GM18858 (cell line): ENCODE measurements at regions not wholly inside any gene's neighbourhood (a gene's known extent, or its start where the extent isn't known, plus 50 kb on each side); places are given as distances from the start of the nearest gene placed in this dataset.
A peak's percentile ranks its signal among the peaks of the same experiment; 100 is the strongest.
"Not testable (repeated sequence)": the region's sequence is repeated elsewhere in the genome, so short reads cannot be mapped to it uniquely, and the experiment has no call there.

Experiments
- ATAC-seq: cut with Tn5 transposase; IDR thresholded peaks from one replicate; pipeline ENCODE4 v1.9.1; 2021; ENCODE audit not compliant: unreplicated experiment

DNA sequence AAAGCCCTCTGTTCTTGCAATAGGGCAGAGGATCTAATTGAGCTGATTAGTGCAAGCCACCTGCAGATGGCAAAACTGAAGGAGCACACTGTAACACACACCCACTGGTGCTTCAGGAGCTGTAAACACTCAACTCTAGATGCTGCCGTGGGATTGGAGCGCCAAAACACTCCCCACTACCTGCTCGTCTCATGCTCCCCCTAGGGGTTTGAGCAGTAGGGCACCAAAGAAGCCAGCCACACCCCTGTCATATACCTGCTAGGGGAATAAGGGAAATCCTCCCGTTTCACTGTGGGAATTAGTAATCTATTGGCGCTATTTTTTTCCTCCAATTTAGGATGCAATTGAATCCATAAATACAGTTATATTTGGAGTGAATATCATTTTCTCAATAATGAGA is 360.2 kb downstream of the GLUD2 start:
- no peak for ATAC-seq

DNA sequence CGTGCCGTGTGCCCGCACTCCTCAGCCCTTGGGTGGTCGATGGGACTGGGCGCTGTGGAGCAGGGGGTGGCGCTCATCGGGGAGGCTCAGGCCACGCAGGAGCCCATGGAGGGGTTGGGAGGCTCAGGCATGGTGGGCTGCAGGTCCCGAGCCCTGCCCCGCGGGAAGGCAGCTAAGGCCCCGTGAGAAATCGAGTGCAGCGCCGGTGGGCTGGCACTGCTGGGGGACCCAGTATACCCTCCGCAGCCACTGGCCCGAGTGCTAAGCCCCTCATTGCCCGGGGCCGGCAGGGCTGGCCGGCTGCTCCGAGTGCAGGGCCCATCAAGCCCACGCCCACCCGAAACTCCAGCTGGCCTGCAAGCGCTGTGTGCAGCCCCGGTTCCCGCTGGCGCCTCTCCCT is 384.1 kb downstream of the GLUD2 start:
- ATAC-seq, result not testable (repeated sequence)

DNA sequence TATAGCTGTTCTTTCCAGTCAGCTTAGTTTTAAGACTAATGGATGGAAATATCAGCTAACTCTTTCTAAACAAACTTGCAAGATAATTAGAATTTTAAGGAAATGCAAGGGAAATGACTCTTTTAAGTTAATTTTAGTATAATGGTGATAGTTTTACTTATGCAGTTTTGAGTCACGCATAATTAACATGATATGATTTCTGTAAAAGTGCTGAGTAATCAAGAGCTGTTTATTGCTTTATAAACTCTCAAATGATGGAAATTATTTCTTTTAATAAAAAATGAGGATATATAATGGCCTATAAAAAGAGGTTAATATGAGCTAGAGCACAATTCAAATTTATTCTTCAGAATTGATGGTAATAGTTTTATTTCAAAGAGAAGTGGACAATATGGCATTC is 385.9 kb downstream of the GLUD2 start:
- no peak for ATAC-seq

DNA sequence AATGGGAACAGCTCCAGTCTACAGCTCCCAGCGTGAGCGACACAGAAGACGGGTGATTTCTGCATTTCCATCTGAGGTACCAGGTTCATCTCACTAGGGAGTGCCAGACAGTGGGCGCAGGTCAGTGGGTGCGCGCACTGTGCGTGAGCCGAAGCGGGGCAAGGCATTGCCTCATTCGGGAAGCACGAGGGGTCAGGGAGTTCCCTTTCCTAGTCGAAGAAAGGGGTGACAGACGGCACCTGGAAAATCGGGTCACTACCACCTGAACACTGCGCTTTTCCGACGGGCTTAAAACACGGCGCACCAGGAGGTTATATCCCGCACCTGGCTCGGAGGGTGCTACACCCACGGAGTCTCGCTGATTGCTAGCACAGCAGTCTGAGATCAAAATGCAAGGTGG is 390.3 kb downstream of the GLUD2 start:
- ATAC-seq, result not testable (repeated sequence)

DNA sequence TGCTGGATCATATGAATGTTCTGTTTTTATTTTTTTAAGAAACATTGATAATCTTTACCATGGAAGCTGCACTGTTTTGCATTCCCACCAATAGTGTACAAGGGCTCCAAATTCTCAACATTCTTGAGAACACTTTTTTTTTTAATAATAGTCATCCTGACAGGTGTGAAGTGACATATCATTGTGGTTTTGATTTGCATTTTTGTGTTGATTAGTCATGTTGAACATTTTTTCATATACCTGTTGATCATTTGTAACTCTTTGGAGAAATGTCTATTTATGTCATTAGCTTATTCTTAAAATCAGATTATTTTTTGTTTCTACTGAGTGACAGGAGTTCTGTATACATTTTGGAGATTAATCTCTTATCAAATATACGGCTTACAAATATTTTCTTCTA is 408.5 kb downstream of the GLUD2 start:
- ATAC-seq, result peak; percentile 42

DNA sequence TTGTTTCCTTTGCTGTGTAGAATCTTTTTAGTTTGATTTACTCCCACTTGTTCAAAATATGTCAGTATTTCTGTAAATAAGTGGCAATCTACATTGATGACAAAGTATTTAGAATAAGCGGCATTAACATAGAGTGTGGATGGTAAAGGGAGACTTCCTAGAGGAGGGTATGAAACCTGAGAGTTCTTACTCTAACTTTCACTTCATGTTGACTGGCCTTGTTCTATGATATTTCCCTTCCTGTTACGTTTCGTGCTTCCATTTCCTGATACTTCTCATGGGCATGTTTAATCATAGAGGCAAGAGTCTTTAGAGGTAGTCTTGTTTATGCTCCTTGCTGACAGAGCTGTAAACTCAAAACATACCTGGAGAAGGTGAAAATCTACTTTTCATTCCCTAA is 408.9 kb downstream of the GLUD2 start:
- peak; percentile 92 for ATAC-seq

DNA sequence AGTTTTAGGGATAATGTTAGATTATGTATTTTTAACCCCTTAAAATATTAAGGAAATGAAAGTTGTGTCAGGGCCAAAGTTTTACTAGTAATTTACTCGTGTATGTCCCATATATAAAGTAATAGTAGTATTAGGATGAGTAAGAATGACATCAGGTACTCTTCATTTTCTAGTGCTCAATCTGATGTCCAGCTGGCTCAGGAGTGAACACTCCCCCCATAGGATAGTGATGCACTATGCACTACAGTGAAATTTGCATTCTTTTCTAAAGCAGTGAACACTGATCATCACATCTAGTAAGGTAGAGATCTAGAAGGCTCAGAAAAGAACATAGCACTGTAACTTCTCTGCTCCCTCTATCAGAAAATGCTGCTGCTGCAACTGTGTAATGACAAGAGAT is 409.7 kb downstream of the GLUD2 start:
- ATAC-seq, result no peak

DNA sequence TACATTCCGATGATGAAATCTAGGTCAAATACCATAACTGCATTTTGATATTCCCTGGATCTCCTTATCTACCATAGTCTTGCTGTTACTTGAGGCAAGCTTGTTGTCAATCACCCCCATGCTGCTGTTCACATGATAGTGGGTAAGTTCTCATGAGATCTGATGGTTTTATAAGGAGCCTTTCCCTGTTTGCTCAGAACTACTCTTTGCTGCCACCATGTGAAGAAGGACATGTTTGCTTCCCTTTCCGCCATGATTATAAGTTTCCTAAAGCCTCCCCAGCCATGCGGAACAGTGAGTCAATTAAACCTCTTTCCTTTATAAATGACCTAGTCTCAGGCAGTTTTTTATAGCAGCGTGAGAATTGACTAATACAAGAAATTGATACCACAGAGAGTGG is 432.0 kb downstream of the GLUD2 start:
- no peak for ATAC-seq

DNA sequence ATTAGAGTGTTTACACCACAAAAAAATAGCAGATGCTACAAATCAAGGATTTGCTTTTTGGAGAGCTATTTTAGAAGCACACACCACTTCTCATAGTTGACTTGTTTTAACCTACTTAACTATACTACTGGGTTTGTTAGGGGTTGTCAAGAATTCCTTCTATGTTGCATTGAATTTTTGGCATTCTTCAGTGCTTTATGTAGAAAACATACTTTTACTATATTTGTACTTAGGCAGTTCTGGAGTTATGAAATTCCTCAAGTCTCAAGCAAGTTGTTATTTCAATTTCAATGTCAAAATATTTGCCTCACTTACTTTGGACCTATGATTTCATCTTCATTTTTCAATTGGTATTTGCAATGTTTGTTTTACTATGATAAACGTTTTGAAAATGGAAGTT is 449.6 kb downstream of the GLUD2 start:
- no peak for ATAC-seq

DNA sequence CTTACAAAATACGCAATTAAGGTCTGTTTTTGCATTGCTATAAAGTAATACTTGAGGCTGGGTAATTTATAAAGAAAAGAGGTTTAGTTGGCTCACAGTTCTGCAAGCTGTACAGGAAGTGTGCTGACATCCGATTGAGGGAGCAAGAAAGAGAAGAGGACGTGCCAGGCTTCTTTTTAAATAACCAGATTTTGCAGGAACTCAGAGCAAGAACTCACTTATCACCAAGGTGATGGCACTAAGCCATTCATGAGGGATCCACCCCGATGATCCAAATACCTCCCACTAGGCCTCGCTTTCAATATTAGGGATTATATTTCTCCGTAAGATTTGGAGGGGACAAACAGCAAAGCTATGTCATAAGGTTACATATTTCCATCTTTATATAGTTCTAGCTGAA is 456.7 kb downstream of the GLUD2 start:
- ATAC-seq, result no peak

DNA sequence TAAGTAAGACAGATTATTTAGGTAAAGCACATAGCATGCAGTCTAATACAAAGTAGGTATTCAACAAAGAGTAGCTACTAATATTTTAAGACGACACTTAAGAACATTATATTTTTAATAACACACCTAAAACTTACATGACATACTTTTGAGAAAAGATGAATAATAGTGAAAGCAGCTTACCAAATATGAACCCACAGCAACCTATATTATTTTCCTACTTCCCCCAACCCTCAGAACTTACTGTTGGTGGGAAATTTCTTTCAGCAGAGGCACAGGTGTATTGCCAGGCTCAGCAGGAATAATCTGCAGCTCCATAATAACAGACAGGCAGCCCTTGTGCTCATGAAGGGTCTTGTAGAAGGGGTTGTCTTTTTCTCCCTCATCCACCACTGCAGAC is 498.9 kb downstream of the GLUD2 start:
- ATAC-seq, result no peak

DNA sequence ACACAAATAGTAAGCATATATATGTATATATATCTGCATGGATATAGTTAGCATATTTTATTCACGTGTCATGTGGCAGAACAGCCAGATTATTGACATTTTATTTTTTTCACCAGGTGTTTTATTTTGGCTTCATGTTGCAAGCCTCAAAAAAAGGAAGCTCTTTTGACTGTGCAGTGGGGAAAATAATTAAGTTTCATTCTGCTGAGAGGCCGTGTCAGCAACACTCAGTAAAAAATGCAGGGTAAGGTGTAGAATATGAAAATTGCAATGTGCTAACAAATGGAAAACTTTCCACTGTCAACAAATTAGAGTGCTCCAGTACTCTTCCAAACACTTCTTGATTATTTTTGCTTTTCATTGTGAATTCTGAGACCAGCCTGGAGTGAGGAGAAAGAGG is 511.5 kb downstream of the GLUD2 start:
- no peak for ATAC-seq

DNA sequence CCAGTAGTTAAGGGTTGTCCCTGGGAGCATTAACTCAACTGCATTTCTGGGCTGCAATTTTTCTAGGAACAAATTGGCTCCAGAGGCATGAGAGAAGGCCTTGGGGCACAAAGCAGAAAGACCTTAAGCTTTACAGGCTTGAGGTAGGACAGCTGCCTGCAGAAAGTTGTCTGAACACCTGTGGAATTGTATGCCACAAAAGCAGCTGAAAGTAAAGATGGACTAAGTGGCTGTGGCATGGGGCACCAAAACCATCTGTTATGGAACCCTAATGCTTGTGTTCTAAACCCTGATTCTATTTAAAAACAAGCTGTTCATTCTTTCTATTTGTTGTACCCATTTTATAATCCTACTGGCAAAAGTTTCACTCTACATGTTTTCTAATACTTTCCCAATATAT is 515.2 kb downstream of the GLUD2 start:
- ATAC-seq, result no peak

DNA sequence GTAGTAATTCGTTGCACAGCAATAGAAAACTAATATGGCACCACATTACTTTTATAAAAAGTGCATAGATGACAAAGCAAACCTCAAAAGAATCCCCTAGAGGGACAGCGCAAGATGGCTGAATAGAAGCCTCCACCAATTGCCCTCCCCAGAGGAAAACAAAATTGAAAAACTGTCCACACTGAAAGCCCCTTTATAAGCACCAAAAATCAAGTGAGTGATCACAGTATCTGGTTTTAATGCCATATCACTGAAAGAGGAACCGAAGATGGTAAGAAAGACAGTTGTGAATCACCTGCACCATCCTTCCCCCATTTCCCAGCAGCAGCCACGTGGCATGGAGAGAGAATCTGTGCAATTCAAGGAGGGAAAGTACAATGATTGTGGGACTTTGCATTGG is 522.2 kb downstream of the GLUD2 start:
- peak; percentile 80 for ATAC-seq

DNA sequence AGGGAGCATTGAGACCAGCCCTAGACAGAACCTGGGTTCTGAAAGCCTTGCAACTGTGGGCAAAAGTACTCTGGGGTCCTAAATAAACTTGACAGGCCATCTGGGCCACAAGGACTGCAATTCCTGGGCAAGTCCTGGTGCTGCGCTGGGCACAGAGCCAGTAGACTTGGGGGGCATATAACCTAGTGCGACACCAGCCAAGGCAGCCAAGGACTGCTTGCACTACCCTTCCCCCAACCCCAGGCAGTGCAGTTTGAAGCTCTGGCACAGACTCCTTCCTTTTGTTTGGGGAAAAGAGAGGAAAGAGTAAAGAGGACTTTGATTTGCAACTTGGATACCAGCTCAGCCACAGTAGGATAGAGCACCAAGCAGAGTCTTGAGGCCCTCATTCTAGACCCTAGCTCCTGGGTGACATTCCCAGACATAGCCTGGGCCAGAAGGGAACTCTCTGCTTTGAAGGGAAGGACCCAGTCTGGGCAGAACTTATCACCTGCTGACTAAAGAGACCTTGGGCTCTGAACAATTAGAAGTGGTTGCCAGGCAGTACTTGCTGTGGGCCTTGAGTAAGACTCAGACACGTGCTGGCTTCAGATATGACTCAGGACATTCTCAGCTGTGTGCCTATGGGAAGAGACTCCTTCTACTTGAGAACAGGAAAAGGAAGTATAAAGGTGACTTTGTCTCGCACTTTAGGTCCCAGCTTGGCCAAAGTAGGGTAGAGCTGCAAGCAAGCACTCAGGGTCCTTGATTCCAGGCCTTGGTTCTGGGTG is 522.8 kb downstream of the GLUD2 start:
- ATAC-seq, result peak; percentile 70

DNA sequence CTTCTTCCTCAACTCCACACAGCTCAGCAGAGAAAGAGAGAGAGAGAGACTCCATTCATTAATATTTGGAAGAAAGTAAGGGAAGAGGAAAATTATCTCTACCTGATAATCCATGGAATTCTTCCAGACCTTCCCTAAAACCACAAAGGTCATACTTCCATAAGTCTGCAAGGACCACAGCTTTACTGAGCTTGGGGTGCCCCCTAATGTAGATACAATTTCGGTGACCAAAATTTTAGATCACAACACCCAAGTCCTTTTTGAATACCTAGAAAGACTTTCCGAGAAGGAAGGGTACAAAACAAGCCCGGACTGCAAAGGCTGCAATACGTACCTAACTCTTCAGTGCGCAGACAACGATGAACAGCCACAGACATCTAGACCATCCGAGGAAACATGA is 523.9 kb downstream of the GLUD2 start:
- ATAC-seq, result no peak

DNA sequence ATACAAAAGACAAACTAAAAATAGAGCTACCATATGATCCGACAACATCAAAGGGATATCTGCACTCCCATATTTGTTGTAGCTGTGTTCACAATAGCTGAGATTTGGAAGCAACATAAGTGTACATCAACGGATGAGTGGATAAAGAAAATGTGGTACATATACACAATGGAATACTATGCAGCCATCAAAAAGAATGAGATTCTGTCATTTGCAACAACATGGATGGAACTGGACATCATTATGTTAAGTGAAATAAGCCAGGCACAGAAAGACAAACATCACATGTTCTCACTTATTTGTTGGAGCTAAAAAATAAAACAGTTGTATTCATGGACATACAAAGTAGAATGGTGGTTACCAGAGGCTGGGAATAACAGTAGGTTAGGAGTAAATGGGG is 527.0 kb downstream of the GLUD2 start:
- not testable (repeated sequence) for ATAC-seq

DNA sequence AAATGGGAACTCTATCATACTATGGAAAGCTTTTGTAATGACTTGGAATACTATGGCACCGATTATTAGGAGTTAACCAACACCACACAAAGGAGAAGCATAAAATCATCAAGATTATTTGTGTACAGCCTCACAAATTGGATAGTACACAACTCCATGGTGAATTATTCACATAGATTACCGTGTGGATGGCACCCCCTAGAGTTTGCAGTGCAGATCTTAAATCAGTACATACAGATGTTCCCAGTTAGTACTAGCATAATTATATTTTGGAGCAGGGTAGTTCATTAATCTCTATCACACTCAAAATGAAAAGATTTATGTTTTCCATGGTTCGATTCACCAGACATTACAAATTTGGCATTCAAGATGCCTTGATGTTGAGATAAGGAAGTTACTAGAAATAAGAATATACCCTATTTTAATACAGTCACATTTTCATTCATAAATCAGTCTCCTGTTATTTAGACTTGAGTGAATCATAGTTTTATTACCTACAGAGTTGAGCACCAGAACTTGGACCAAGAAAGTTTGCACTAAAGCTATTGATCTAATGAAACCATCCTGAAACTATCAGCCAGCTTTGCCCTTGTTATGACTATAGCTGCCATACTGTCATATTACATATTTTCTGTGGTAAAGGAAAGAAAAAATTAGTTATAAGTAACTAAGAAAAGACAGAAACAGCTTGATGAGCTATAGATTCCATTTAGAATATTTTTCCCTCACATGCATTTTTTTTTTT is 531.8 kb downstream of the GLUD2 start:
- peak; percentile 83 for ATAC-seq

DNA sequence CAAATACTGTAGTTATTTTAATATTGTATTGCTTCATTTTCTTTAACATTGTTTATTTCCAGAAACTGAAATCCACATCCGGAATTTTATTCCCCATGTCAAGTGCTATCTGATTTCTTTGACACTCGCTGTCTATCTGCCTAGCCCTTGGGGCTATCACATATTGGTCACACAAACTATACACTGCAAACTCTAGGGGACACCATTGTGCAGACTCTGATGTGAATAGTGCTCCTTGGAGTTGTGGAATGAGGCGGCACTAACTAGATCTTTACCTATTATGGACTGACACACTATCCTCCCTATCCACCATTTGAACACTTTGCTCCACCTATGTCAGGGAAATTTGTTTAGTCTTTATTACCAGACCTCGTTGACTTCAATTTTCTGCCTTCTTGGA is 534.5 kb downstream of the GLUD2 start:
- ATAC-seq, result no peak

DNA sequence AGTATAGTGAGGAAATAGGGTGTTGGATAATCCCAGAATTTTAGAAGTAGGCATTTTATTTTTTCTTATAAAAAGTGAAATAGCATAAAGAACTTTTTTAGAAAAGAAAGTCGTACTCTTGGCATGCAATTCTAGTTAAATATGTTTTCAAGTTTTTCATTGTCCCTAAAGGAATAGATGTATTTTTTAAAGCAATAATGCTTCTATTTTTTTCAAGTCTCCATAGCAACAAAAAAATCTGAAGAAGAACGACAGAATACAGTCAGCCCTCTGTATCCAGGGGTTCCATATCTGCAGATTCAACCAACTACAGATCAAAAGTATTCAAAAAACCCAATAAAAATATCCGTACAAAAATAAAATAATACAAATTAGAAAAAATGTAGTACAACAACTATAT is 538.2 kb downstream of the GLUD2 start:
- ATAC-seq, result no peak

DNA sequence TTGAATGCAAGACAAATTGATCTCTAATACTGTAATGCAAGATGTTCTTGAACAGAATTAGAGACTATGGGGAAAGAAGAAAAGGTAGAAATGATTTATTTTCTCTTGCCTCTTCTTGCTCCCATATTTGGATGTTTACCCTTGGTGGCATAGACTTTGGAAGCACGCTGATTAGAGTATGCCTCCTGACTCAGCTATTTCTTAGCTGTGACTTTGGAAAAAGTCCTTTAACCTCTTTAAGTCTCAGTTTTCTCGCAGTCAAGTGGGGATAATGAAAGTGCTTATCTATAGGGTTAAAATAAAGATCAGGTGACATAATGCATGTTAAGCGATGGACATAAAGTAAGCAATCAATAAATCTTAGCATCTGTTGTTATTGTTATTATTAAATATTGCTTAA is 545.5 kb downstream of the GLUD2 start:
- ATAC-seq, result no peak

DNA sequence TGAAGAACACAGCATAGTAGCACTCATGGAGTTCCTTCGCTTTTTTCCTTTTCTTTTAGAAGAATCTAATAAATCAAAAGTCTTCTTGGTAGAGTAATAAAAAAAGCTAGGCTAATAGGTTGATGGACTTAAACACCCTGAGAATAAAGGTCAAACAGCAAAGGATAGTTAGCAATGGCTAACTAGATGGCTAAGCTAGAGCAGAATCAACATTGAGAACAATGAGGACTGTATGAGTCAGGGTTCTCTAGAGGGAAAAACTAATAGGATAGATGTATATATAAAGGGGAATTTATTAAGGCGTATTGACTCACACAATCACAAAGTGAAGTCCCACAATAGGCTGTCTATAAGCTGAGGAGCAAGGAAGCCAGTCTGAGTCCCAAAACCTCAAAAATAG is 550.9 kb downstream of the GLUD2 start:
- ATAC-seq, result no peak

DNA sequence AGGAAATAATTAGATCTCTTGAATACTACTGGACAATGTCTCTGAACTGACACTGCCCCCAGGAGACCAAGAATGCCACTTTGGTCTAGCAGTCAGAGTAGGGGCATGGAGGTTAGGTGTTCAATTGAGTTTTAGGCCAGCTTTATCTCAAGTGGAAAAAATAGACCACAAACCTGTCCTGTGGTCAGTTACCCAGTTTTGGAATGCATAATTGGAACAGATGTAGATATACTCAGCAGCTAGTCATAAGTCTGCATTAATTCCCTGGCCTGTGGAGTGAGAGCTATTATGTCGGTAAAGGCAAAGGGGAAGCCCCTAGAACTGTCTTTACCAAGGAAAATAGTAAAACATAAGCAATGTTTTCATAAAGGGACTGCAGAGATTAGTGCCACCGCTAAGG is 587.7 kb downstream of the GLUD2 start:
- ATAC-seq, result no peak
